RKO (cell line): ENCODE measurements at regions not wholly inside any gene's neighbourhood (a gene's known extent, or its start where the extent isn't known, plus 50 kb on each side); places are given as distances from the start of the nearest gene placed in this dataset.
"Not testable (repeated sequence)": the region's sequence is repeated elsewhere in the genome, so short reads cannot be mapped to it uniquely, and the experiment has no call there.

Source experiments
- DNase-seq: peaks from one replicate; pipeline ENCODE4 v3.0.0-alpha.2; 2016; ENCODE audit warnings: low spot score

GRCh38 chr10:36556468-36556867, 568.9 kb upstream of the ANKRD30A start:
- DNase-seq, result no peak

- no peak for DNase-seq
These were observed 570.4 kb upstream of the ANKRD30A start for GRCh38 chr10:36555036-36555435.

- DNase-seq, result no peak
These were observed 577.4 kb upstream of the ANKRD30A start for GRCh38 chr10:36547965-36548364.

- no peak for DNase-seq
These were observed 582.9 kb upstream of the ANKRD30A start for GRCh38 chr10:36542493-36542892.

- DNase-seq, result no peak
These were observed 584.8 kb upstream of the ANKRD30A start for GRCh38 chr10:36540611-36541010.

- DNase-seq, result peak; percentile 79
These were observed 586.3 kb upstream of the ANKRD30A start for GRCh38 chr10:36538953-36539586.

GRCh38 chr10:36534471-36535002, 590.9 kb upstream of the ANKRD30A start:
- DNase-seq, result peak; percentile 91

GRCh38 chr10:36533861-36534260, 591.5 kb upstream of the ANKRD30A start:
- DNase-seq, result no peak

- DNase-seq, result no peak
These were observed 592.1 kb upstream of the ANKRD30A start for GRCh38 chr10:36533316-36533715.

GRCh38 chr10:36531621-36532020, 593.8 kb upstream of the ANKRD30A start:
- peak; percentile 87 for DNase-seq

- DNase-seq, result no peak
These were observed 599.4 kb upstream of the ANKRD30A start for GRCh38 chr10:36526033-36526432.

GRCh38 chr10:36524126-36524525, 601.3 kb upstream of the ANKRD30A start:
- not testable (repeated sequence) for DNase-seq

- no peak for DNase-seq
These were observed 605.5 kb upstream of the ANKRD30A start for GRCh38 chr10:36519909-36520308.

- DNase-seq, result no peak
These were observed 609.1 kb upstream of the ANKRD30A start for GRCh38 chr10:36516281-36516680.

- DNase-seq, result no peak
These were observed 610.1 kb upstream of the ANKRD30A start for GRCh38 chr10:36515319-36515718.

GRCh38 chr10:36507715-36508114, 617.7 kb upstream of the ANKRD30A start:
- no peak for DNase-seq

GRCh38 chr10:36506697-36507496, 618.5 kb upstream of the ANKRD30A start:
- no peak for DNase-seq

- no peak for DNase-seq
These were observed 619.1 kb upstream of the ANKRD30A start for GRCh38 chr10:36506261-36506660.

GRCh38 chr10:36504758-36505157, 620.6 kb upstream of the ANKRD30A start:
- no peak for DNase-seq

- DNase-seq, result no peak
These were observed 625.1 kb upstream of the ANKRD30A start for GRCh38 chr10:36500266-36500665.

- DNase-seq, result peak; percentile 42
These were observed 625.7 kb upstream of the ANKRD30A start for GRCh38 chr10:36499693-36500092.

GRCh38 chr10:36496758-36497157, 628.6 kb upstream of the ANKRD30A start:
- DNase-seq, result no peak

- peak; percentile 88 for DNase-seq
These were observed 631.0 kb upstream of the ANKRD30A start for GRCh38 chr10:36494371-36494770.
